MM.1S (cell line): ENCODE measurements at regions not wholly inside any gene's neighbourhood (a gene's known extent, or its start where the extent isn't known, plus 50 kb on each side); places are given as distances from the start of the nearest gene placed in this dataset.

Source experiments
- CTCF ChIP-seq: fragments of 300-600 bp; sonication (generic); IDR thresholded peaks from 2 replicates; pipeline ENCODE4 v1.5.1; 2016; ENCODE audit warnings: antibody characterized with exemption, low read length, mixed read lengths
- EZH2 ChIP-seq: fragments of 300-600 bp; sonication (generic); optimal IDR thresholded peaks from 2 replicates; pipeline ENCODE3; 2017; ENCODE audit warnings: low read depth, mild to moderate bottlenecking, antibody characterized with exemption, low read length, mixed read lengths
- EZH2phosphoT487 ChIP-seq: fragments of 300-600 bp; sonication (generic); IDR thresholded peaks from 2 replicates; pipeline ENCODE4 v1.6.1; 2018; ENCODE audit warnings: antibody characterized with exemption, low read length

DNA sequence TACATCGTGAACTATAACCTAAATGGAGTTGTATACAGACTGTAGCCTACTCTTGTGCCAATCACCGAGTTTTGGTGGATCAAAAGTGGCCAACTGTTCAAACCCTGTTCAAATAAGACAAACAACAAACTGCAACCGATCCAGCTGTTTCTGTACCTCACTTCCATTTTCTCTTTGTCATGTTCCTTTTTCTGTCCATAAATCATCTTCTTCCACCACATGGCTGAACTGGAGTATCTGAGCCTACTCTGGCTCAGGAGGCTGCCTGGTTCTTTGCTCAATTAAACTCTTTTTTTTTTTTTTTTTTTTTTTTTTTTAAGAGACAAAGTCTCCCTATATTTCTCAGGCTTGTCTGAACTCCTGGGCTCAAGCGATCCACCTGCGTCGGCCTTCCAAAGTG, 59.0 kb upstream of the NPVF start:
- TF ChIP-seq CTCF (no peak), EZH2 (no peak), EZH2phosphoT487 (no peak)
